ENCODE measurements at regions not wholly inside any gene's neighbourhood (a gene's known extent, or its start where the extent isn't known, plus 50 kb on each side); places are given as distances from the start of the nearest gene placed in this dataset.

GRCh38 chr5:3375586-3376311 is 219.9 kb upstream of the IRX1 start:
- intact Hi-C loops (cut with DNase I): no loop called here
- Histone ChIP-seq H3K4me1 (no peaks in the 10 kb centered on the region), H3K27ac (no peak overlapping the region), H3K4me3 (no peak overlapping the region), H3K27me3 (no peaks in the 10 kb centered on the region), H3K36me3 (no peaks in the 10 kb centered on the region), H3K9me3 (peaks cover 7 to 19% of the 10 kb centered on the region in 2 donors)
- TF ChIP-seq CTCF (IDR thresholded peaks at IDR 0.05): no peak
- DNase-seq (ENCODE audit: low spot score in 2 of 2): peak in 1 of 2 donors; percentile 19

GRCh38 chr5:3373391-3373790 is 222.2 kb upstream of the IRX1 start:
- no peaks in the 10 kb centered on the region for H3K27me3 ChIP-seq
- H3K4me1 ChIP-seq: no peaks in the 10 kb centered on the region
- H3K4me3 ChIP-seq: no peak overlapping the region
- TF ChIP-seq CTCF (IDR thresholded peaks at IDR 0.05): no peak
- H3K27ac ChIP-seq: no peak overlapping the region
- intact Hi-C loops (cut with DNase I): no loop called here
- no peak for DNase-seq (ENCODE audit: low spot score in 2 of 2)
- peaks cover 7 to 19% of the 10 kb centered on the region in 2 donors for H3K9me3 ChIP-seq
- no peaks in the 10 kb centered on the region for H3K36me3 ChIP-seq

- peaks cover 7 to 19% of the 10 kb centered on the region in 2 donors for H3K9me3 ChIP-seq
- no peaks in the 10 kb centered on the region for H3K4me1 ChIP-seq
- H3K36me3 ChIP-seq: no peaks in the 10 kb centered on the region
- no peak overlapping the region for H3K4me3 ChIP-seq
- DNase-seq (ENCODE audit: low spot score in 2 of 2): no peak
- TF ChIP-seq CTCF (IDR thresholded peaks at IDR 0.05): no peak
- no peak overlapping the region for H3K27ac ChIP-seq
- no peaks in the 10 kb centered on the region for H3K27me3 ChIP-seq
- intact Hi-C loops (cut with DNase I): no loop called here
These were observed 223.3 kb upstream of the IRX1 start for GRCh38 chr5:3372289-3372688.

GRCh38 chr5:3365501-3366215 is 230.0 kb upstream of the IRX1 start:
- DNase-seq (ENCODE audit: low spot score in 2 of 2): peak in 1 of 2 donors; percentile 38
- H3K9me3 ChIP-seq: no peaks in the 10 kb centered on the region
- no peak overlapping the region for H3K4me3 ChIP-seq
- no peak for TF ChIP-seq CTCF (IDR thresholded peaks at IDR 0.05)
- no peaks in the 10 kb centered on the region for H3K4me1 ChIP-seq
- no peaks in the 10 kb centered on the region for H3K27me3 ChIP-seq
- intact Hi-C loops (cut with DNase I): no loop called here
- no peaks in the 10 kb centered on the region for H3K36me3 ChIP-seq
- H3K27ac ChIP-seq: no peak overlapping the region

GRCh38 chr5:3364941-3365340 is 230.7 kb upstream of the IRX1 start:
- Histone ChIP-seq H3K4me3 (no peak overlapping the region), H3K36me3 (no peaks in the 10 kb centered on the region), H3K4me1 (no peaks in the 10 kb centered on the region), H3K9me3 (no peaks in the 10 kb centered on the region), H3K27me3 (no peaks in the 10 kb centered on the region), H3K27ac (no peak overlapping the region)
- intact Hi-C loops (cut with DNase I): no loop called here
- no peak for TF ChIP-seq CTCF (IDR thresholded peaks at IDR 0.05)
- no peak for DNase-seq (ENCODE audit: low spot score in 2 of 2)

Data from ascending aorta (tissue), 2 donors.